ENCODE measurements at regions not wholly inside any gene's neighbourhood (a gene's known extent, or its start where the extent isn't known, plus 50 kb on each side); places are given as distances from the start of the nearest gene placed in this dataset.
"Not testable (repeated sequence)": the region's sequence is repeated elsewhere in the genome, so short reads cannot be mapped to it uniquely, and the experiment has no call there.

DNA sequence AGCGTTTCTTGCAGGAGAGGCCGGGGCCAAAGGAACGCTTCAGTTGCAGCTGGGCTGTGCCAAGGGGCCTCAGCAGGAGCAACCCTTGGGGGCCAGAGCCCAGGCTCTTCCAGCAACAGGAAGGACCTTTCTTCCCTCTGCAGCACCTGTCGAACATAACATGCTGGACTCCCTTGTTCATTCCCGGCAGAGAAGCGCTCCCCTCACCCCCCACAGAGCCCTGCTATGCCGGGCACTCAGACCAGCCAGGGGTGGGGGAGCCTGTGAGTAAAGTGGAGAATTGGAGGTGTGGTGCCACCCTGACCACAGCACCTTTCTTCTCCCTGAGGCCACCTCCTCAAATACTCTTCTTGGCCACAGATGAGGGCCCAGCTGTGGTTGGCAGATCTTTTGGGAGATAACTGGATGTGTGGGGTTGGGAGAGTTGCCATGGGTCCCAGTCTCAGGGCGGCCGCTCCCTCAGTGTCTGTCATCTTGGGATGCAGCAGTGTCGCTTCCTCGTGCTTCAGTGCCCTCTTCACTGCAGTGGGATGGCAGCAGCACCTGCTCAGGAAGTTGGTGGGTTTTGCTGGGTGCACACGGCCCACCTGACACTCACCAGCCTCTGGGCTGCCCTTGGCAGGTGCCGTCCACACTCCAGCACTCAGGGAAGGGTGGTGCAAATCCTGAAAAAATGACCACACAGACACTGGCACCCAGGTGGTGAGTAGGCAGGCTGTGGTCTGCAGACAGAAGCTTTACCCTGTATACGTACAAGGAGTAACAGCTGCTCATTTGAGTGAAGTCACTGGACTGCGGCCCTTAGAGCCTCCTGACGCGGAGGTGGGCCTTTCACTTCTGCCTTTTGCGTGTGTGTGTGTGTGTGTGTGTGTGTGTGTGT lies 67.5 kb downstream of the NPIPB11 start:
- TF ChIP-seq DNMT1 (IDR thresholded peaks at IDR 0.05); FOXM1 (IDR thresholded peaks at IDR 0.05; ENCODE audit: low read depth); FOXM1 (CRISPR knock-in tag; IDR thresholded peaks at IDR 0.05; ENCODE audit: low read depth); EZH2 (IDR thresholded peaks at IDR 0.05; ENCODE audit: borderline replicate concordance, low read depth, low read length); EP300 (IDR thresholded peaks at IDR 0.05; ENCODE audit: low read length); ZFP1 (CRISPR knock-in tag; IDR thresholded peaks at IDR 0.05); GABPA (tag; conservative IDR thresholded peaks at IDR 0.05; ENCODE audit: low read depth); CHD1 (IDR thresholded peaks at IDR 0.05; ENCODE audit: low read length): not testable (repeated sequence)
- TF ChIP-seq, protein P1, sequence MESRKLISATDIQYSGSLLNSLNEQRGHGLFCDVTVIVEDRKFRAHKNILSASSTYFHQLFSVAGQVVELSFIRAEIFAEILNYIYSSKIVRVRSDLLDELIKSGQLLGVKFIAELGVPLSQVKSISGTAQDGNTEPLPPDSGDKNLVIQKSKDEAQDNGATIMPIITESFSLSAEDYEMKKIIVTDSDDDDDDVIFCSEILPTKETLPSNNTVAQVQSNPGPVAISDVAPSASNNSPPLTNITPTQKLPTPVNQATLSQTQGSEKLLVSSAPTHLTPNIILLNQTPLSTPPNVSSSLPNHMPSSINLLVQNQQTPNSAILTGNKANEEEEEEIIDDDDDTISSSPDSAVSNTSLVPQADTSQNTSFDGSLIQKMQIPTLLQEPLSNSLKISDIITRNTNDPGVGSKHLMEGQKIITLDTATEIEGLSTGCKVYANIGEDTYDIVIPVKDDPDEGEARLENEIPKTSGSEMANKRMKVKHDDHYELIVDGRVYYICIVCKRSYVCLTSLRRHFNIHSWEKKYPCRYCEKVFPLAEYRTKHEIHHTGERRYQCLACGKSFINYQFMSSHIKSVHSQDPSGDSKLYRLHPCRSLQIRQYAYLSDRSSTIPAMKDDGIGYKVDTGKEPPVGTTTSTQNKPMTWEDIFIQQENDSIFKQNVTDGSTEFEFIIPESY (CRISPR knock-in tag; IDR thresholded peaks at IDR 0.05): not testable (repeated sequence)
- TF ChIP-seq, protein P2, sequence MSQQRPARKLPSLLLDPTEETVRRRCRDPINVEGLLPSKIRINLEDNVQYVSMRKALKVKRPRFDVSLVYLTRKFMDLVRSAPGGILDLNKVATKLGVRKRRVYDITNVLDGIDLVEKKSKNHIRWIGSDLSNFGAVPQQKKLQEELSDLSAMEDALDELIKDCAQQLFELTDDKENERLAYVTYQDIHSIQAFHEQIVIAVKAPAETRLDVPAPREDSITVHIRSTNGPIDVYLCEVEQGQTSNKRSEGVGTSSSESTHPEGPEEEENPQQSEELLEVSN (IDR thresholded peaks at IDR 0.05; ENCODE audit: borderline replicate concordance in 1 of 2, extremely low read depth in 1 of 2, insufficient read depth in 1 of 2, insufficient read length in 1 of 2, low read depth in 1 of 2, low read length in 1 of 2, poor library complexity in 1 of 2, severe bottlenecking in 1 of 2): not testable (repeated sequence)

All from K562 (cell line).